Adrenal gland (tissue), 9 donors: ENCODE measurements at regions not wholly inside any gene's neighbourhood (a gene's known extent, or its start where the extent isn't known, plus 50 kb on each side); places are given as distances from the start of the nearest gene placed in this dataset.
A peak's percentile ranks its signal among the peaks of the same experiment; 100 is the strongest.

Experiments used
- DNase-seq, 7 donors: peaks; one replicate each; pipeline ENCODE4 v3.0.0-alpha.2; 2019 to 2020
- H3K27ac ChIP-seq, 5 donors: fragments of 200-600 bp; sonication (generic) in 4 of 5; 1 replicate in 3 of 5; 2 replicates in 2 of 5; pipeline versions ENCODE4 v1.5.1 to v1.8.0; 2016 to 2020; ENCODE audit warnings: mild to moderate bottlenecking in 1 of 5
- H3K27me3 ChIP-seq: fragments of 200-600 bp; 2 replicates; pipeline ENCODE4 v1.8.0; 2021
- H3K36me3 ChIP-seq, 2 donors: fragments of 200-600 bp; replicated peaks in 1 of 2; 1 replicate in 1 of 2; 2 replicates in 1 of 2; pipeline versions ENCODE4 v1.5.1 to v1.8.0; 2018 to 2022
- H3K4me1 ChIP-seq, 2 donors: fragments of 200-600 bp; replicated peaks in 1 of 2; 1 replicate in 1 of 2; 2 replicates in 1 of 2; pipeline versions ENCODE4 v1.5.1 to v1.8.0; 2018 to 2021
- H3K4me3 ChIP-seq, 4 donors: fragments of 200-600 bp; sonication (generic) in 3 of 4; one replicate each; pipeline ENCODE4 v1.5.1; 2016 to 2018
- H3K9me3 ChIP-seq, 3 donors: fragments of 200-600 bp; sonication (generic) in 1 of 3; replicated peaks in 1 of 3; 1 replicate in 2 of 3; 2 replicates in 1 of 3; pipeline versions ENCODE4 v1.5.1 to v1.8.0; 2016 to 2021
- CTCF ChIP-seq, 6 experiments: fragments of 450-650 bp in 4 of 6; fragments of 200-600 bp in 2 of 6; sonication (generic) in 1 of 6; IDR thresholded peaks; 1 replicate in 5 of 6; 2 replicates in 1 of 6; pipeline versions ENCODE4 v1.5.1 to v1.8.0; 2016 to 2021; ENCODE audit warnings: antibody characterized with exemption in 6 of 6, mild to moderate bottlenecking in 2 of 6, moderate library complexity in 1 of 6
- POLR2A ChIP-seq, 2 donors: fragments of 450-650 bp; IDR thresholded peaks; one replicate each; pipeline ENCODE4 v1.6.1; 2017; ENCODE audit warnings: antibody characterized with exemption in 2 of 2, mild to moderate bottlenecking in 2 of 2, moderate library complexity in 1 of 2
- WGBS, 4 donors: extraction: QIAGEN DNeasy Blood & Tissue Kit in 2 of 4; methylation state at CpG; one replicate each; pipeline versions ENCODE4 v1.1.5 to v1.1.7; 2013 to 2017; 5-methylcytosine and 5-hydroxymethylcytosine counted together
- intact Hi-C, 2 donors: fragments of 100-400 bp; cut with DNase I; formaldehyde crosslinking; loops; one replicate each; pipeline versions ENCODE4 v1.14.1 to v1.15.0; 2022 to 2023
- donor health status: healthy with polysubstance abuse.
- donor health status: Bipolar disorder and iron deficiency.
- donor health status: DM: yes; HTN: yes; CAD: no.
- donor health status: DM: no; HTN: no; CAD: no.
- donor health status: DM: no; HTN: no; CAD: no.

DNA sequence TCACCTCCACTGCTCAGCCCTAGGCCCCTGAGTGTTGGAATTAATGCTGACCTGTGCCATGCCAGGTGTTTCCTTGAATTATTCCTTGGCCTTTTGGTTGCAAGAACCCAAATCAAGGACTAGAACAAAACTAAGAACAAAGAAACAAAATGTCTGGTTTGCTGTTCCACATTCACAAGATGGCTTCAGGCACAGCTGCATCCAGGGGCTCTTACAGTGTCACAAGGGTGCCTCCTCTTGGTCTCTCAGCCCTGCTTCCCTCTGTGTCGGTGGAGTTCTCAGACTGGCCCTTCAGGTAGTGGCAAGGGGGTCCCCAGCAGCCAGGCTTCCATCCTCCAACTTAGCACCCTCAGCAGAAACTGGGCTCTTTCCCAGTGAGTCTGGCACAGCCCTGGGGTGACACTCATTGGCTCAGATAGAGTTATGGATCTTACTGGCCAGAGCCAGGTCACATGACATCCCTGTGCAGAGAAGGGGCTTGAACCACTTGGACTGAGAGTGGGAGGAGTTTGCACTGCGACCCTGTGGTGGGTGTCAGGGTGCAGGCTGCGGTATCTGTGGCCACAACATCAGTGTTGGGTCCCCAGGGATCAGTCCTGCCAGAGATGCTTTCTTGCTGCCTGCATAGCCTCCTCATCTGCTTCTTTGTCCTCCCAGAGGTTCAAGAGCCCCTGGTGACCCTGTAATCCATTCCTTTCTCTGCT is 427.7 kb upstream of the SULF2 start:
- no peak for DNase-seq
- 72 to 93% (median 84%) methylated on average over 3 of the region's 3 CpGs for WGBS, 4 donors
- TF ChIP-seq POLR2A (IDR thresholded peaks at IDR 0.05): no peak
- no peak for TF ChIP-seq CTCF (IDR thresholded peaks at IDR 0.05)
- intact Hi-C loops: no loop called here
- Histone ChIP-seq H3K4me1 (no peaks in the 10 kb centered on the region), H3K9me3 (no peaks in the 10 kb centered on the region), H3K4me3 (no peak overlapping the region), H3K27ac (no peak overlapping the region), H3K27me3 (no peaks in the 10 kb centered on the region), H3K36me3 (no peaks in the 10 kb centered on the region)

GRCh38 chr20:48211847-48212246 is 426.6 kb upstream of the SULF2 start:
- no peaks in the 10 kb centered on the region for H3K36me3 ChIP-seq
- H3K27ac ChIP-seq: no peak overlapping the region
- H3K9me3 ChIP-seq: no peaks in the 10 kb centered on the region
- intact Hi-C loops: no loop called here
- TF ChIP-seq POLR2A (IDR thresholded peaks at IDR 0.05) (no peak), CTCF (IDR thresholded peaks at IDR 0.05) (no peak)
- DNase-seq: no peak
- H3K4me3 ChIP-seq: no peak overlapping the region
- 93 to 100% (median 94%) methylated on average over 4 to 5 of the region's 5 CpGs for WGBS, 4 donors
- H3K4me1 ChIP-seq: no peaks in the 10 kb centered on the region
- no peaks in the 10 kb centered on the region for H3K27me3 ChIP-seq

GRCh38 chr20:48211238-48211637 is 426.0 kb upstream of the SULF2 start:
- Histone ChIP-seq H3K4me1 (no peaks in the 10 kb centered on the region), H3K36me3 (no peaks in the 10 kb centered on the region), H3K9me3 (no peaks in the 10 kb centered on the region), H3K27me3 (no peaks in the 10 kb centered on the region), H3K27ac (no peak overlapping the region), H3K4me3 (no peak overlapping the region)
- TF ChIP-seq CTCF (IDR thresholded peaks at IDR 0.05) (no peak), POLR2A (IDR thresholded peaks at IDR 0.05) (no peak)
- DNase-seq: peak in 5 of 7 donors; percentile 23 to 46 (median 42)
- 36 to 58% (median 40%) methylated on average over 3 of the region's 3 CpGs for WGBS, 4 donors
- intact Hi-C loops: no loop called here

GRCh38 chr20:48210111-48211027 is 425.1 kb upstream of the SULF2 start:
- intact Hi-C loops: no loop called here
- H3K36me3 ChIP-seq: no peaks in the 10 kb centered on the region
- no peaks in the 10 kb centered on the region for H3K9me3 ChIP-seq
- DNase-seq: peak in 1 of 7 donors; percentile 19
- no peaks in the 10 kb centered on the region for H3K4me1 ChIP-seq
- WGBS, 4 donors: 69 to 77% (median 75%) methylated on average over 13 to 27 of the region's 27 CpGs
- H3K27me3 ChIP-seq: no peaks in the 10 kb centered on the region
- no peak overlapping the region for H3K4me3 ChIP-seq
- H3K27ac ChIP-seq: no peak overlapping the region
- TF ChIP-seq CTCF (IDR thresholded peaks at IDR 0.05) (no peak), POLR2A (IDR thresholded peaks at IDR 0.05) (no peak)
